ENCODE measurements at regions not wholly inside any gene's neighbourhood (a gene's known extent, or its start where the extent isn't known, plus 50 kb on each side); places are given as distances from the start of the nearest gene placed in this dataset.
"Not testable (repeated sequence)": the region's sequence is repeated elsewhere in the genome, so short reads cannot be mapped to it uniquely, and the experiment has no call there.

DNA sequence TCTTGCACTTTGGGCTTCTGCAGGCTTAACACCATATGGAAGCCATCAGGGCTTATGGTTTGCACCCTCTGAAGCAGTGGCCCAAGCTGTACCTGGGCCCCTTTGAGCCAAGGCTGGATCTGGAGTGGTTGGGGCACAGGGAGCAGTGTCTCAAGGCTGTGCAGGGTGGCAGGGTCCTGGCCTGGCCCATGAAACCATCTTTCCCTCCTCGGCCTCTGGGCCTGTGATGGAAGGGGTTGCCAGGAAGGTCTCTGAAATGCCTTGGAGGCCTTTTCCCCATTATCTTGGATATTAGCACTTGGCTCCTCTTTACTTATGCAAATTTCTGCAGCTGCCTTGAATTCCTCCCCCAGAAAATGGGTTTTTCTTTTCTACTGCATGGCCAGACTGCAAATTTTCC lies 134.7 kb upstream of the USP9X start:
- no peak for DNase-seq (ENCODE audit: low read depth)

DNA sequence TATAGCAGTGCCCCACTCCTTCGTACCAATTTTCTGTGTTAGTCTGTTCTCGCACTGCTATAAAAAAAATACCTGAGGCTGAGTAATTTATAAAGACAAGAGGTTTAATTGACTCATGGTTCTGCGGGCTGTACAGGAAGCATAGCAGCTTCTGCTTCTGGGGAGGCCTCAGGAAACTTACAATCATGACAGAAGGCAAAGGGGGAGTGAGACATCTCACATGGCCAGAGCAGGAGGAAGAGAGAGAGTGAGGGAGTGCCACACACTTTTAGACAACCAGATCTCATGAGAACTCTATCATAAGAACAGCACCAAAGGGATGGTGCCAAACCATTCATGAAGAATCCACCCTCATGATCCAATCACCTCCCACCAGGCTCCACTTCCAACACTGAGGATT lies 133.8 kb upstream of the USP9X start:
- not testable (repeated sequence) for DNase-seq (ENCODE audit: low read depth)

DNA sequence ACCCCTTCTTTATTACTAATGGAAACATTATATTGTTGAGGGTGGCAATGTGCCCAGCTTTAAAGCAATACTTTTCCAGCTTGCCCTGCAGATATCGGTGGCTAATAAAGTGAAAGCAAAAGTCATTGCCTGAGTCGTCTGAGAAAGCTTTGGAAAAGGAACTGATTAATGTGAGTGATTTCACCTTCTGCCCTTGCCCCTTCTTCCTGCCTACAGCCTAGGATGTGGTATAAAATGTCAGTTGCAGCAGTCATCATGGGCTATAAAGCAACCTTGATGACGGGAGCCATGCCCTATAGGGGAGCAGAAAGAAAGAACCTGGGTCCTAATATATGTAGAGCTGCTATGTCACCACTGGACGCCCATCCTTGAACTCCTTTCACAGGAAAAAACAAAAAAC lies 132.4 kb upstream of the USP9X start:
- DNase-seq (ENCODE audit: low read depth) = no peak

DNA sequence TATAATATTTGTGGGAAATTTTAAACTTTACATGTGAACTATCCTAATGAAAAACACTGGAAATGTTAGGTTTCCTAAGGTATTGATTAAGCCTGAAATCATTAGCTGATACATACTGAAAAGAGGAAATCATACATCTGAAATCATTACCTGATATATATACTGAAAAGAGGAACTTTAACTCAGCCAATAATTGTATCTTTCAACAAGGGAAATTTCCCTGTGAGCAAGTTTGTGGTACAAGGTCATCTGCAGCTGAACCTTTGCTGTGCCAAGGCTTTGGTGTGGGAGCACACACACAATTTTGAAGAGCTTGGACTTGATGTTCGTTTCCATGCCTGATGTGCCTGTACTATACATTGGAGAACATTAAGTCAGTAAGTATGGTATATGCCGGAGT lies 131.9 kb upstream of the USP9X start:
- DNase-seq (ENCODE audit: low read depth) = no peak

DNA sequence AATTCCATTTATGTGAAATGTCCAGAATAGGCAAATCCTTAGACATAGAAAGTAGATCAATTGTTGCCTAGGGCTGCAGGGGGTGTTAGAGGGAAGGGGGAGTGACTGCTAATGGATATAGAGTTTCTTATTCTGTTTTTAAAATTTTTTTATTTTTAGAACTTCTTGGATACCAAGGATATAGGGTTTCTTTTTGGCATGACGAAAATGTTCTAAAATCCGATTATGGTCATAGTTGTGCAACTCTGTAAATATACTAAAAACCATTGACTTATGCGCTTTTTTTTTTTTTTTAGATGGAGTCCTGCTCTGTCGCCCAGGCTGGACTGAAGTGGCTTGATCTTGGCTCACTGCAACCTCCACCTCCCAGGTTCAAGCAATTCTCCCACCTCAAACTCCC lies 125.2 kb upstream of the USP9X start:
- DNase-seq (ENCODE audit: low read depth) = no peak

DNA sequence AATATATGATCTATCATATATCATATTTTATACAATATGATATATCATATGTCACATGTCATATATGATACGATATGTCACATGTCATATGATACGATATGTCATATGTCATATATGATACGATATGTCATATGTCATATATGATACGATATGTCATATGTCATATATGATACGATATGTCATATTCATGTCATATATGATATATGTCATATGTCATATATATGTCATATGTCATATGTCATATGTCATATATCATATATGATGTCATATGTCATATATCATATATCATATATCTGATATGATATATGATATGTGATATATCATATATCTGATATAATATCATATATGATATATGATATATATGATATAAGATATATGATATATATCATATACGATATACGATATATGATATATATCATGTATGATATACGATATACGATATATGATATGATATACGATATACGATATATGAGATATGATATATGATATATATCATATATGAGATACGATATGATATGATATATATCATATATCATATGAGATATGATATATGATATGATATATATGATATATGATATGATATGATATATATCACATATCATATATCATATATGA lies 122.3 kb upstream of the USP9X start:
- DNase-seq (ENCODE audit: low read depth) = no peak

DNA sequence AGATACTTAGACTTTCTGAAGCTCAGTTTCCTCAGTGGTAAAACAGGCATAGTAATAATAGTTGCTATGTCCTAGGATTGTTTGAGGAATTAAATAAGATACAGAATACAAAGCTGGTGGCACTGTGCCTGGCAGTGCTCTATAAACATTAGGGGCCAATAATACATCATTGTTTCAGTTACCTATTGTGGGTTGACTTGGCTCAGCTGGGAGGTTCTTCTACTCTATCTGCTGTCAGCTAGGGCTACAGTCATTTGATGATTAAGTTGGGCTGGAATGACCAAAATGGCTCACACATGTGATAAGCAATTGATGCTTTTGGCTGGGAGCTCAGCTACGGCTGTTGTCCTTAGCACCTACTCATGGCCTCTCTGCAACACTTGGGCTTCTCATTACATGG lies 121.2 kb upstream of the USP9X start:
- no peak for DNase-seq (ENCODE audit: low read depth)

DNA sequence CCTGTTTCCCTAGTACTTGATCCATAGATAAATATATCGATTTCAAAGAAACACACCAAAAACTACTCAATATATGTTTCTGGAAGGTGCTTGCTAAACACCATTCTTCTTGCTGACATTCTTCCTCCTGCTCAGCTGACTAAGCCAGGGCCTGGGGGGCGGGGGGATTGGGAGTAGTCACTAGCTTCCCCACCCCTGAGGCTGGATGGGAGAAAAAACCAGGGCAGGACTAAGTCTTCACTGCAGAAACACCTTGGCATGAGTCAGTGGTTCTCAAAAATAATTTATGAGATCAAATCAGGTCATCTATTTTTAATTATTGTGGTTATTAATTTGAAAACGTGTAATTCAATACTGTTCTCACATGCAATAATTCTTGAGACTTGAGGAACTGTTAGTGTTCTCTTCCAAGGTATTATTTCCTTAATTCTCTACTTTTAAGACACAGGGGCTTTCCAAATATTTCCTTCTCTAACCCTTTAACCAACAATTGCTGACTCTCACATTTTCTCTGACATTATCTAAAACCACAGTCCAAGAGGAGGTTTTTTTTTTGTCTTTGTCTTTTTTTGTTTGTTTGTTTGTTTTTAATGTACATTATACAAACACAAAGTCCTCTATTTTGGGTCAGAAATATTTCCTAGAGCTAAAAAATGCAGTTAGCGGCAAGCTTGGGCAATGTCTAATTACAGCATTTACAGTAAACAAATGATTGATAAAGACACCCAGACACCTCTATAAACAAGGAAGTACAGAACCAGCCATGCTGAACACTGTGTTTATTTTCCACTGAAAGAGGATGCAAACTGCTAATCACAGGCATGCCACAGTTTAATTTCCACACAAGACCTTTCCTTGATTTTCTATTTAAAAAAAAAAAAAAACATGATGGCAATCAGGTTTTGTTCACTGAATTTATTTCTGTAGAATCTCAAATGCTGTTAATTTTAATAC lies 120.3 kb upstream of the USP9X start:
- DNase-seq (ENCODE audit: low read depth) = no peak

DNA sequence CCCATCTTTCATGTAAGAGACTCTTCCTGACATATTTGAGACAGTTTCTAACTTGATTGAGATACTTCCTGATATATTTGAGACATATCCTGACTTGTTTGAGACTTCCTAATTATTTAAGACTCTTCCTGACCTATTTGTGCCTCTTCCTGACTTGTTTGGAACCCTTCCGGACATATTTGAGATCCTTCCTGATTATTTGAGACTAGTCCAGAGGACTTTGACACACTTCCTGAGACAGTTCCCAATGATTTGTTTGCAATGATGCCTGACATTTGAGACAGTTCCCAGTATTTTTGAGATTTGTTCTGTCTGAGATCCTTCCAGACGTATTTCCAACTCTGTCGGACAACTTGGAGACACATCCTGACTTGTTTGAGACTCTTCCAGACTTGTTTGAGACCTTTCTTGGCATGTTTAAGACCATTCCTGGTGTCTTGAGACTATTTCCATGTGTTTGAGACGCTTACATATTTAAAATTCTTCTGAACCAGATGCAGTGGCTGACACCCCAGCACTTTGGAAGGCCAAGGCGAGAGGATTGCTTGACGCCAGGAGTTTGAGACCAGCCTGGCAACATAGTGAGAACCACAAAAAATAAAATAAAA lies 118.9 kb upstream of the USP9X start:
- DNase-seq (ENCODE audit: low read depth) = no peak

DNA sequence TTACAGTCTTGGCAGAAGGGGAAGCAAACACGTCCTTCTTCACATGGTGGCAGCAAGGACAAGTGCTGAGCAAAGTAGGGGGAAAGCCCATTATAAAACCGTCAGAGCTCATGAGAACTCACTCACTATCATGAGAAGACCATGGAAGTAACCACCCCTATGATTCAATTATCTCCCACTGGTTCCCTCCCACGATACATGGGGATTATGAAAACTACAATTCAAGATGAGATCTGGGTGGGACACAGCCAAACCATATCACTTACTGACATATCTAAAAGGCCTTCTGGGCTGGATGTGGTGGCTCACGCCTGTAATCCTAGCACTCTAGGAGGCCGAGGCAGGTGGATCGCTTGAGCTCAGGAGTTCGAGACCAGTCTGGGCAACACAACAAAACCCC lies 117.1 kb upstream of the USP9X start:
- DNase-seq (ENCODE audit: low read depth) = no peak

DNA sequence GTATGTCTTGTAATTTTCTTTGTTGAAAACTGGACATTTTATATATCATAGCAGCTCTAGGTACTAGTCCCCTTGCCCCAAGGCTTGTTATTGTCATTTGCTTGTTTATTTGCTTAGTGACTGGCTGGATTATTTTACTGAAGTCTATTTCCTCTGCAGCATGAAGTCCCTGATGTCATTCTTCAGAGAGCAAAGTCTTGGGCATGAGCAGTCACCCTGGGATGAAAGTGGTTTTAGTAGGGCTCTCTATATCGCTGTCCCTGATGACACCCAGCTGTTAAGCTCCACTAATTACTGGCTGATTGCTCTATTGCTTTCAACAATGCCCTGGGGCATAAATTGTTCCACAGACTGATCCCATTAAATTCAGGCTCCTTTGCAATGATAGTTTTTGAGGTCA lies 113.5 kb upstream of the USP9X start:
- DNase-seq (ENCODE audit: low read depth) = no peak

DNA sequence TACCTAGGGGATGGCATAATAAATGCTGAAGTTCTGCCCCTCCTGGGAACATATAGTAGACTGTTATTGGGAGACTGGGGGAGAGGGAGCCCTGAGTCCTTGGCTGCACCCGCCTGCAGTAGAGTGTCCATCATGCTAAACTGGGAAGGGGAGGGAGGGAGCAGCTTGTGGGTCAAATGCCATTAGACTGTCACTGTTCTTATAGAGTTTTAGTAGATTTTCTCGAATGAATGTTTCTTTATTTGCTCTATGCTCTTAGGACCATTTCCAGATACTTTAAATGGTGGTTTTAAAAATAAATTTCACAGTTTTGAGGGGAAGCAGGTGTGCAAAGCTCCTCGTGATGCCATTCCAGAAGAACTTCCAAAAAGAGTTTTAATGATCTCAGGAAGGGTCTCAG lies 111.6 kb upstream of the USP9X start:
- no peak for DNase-seq (ENCODE audit: low read depth)

DNA sequence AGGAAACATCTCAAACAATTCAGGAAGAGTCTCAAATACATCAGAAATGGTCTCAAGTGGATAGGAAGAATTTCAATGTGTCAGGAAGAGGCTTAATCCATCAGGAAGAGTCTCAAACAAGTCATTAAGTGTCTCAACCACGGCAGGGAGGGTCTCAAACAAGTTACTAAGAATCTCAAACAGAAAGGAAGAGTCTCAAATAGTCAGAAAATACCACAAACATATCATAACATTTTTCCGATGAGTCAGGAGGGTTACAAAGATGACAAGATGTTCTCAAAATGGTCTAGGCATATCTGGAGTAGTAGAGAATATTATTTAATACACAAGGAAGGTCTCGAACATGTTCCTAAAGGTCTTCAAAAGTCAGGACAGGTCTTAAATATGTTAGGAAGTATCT lies 109.3 kb upstream of the USP9X start:
- DNase-seq (ENCODE audit: low read depth) = no peak

DNA sequence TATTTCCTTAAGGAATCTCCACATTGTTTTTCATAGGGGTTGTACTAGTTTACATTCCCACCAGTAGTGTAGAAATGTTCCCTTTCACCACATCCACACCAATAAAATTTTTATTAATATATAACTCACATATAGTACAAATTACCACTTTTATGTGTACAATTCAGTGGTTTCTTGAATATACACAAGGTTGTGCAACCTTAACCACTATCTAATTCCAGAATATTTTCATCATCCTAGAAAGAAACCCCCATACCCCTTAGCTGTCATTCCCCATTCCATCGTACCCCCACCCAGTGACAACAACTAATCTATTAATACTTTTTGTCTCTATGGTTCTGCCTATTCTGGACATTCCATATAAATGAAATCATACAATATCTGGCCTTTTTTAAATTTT lies 108.3 kb upstream of the USP9X start:
- DNase-seq (ENCODE audit: low read depth) = no peak

DNA sequence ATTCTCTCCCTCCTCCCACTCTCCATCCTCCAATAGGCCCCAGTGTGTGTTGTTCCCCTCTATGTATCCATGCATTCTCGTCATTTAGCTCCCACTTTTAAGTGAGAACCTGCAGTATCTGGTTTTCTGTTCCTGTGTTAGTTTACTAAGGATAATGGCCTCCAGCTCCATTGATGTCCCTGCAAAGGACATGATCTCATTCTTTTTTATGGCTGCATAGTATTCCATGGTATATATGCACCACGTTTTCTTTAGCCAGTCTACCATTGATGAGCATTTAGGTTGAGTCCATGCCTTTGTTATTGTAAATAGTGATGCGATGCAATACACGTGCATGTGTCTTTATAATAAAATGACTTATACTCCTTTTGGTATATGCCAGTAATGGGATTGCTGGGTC lies 100.3 kb upstream of the USP9X start:
- no peak for DNase-seq (ENCODE audit: low read depth)

DNA sequence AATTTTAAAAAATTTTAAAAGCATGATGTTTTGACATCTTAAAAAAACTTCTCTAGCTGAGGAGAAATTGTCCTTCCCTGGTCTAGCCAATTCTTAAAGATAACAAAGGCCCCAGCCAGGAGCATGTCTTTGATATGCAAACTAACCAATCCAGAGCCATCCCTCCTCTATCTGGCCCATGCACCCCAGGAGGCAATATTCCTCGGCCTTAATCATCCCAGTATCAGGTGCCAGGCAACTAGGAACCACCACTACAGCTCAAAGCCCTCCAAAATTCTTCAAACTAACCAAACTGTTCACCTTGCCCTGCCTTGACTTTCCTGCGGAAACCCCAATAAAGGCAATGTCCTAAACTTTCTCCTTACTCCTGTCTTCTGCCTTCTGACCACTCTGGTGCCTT lies 97.8 kb upstream of the USP9X start:
- no peak for DNase-seq (ENCODE audit: low read depth)

DNA sequence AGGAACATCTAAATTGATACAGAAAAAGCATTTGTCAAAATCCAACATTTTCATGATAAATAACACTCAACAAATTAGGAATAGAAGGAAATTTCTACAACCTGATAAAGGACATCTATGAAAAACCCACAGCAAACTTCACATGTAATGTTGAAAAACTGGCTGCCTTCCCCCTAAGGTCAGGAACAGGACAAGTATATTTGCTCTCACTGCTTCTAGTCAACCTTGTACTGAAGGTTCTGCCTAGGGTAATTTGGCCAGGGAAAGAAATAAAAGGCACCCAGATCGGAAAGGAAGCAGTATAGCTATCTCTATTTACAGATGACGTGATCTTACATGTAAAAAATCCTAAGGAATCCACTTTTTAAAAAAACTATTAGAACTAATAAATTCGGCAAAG lies 97.1 kb upstream of the USP9X start:
- no peak for DNase-seq (ENCODE audit: low read depth)

DNA sequence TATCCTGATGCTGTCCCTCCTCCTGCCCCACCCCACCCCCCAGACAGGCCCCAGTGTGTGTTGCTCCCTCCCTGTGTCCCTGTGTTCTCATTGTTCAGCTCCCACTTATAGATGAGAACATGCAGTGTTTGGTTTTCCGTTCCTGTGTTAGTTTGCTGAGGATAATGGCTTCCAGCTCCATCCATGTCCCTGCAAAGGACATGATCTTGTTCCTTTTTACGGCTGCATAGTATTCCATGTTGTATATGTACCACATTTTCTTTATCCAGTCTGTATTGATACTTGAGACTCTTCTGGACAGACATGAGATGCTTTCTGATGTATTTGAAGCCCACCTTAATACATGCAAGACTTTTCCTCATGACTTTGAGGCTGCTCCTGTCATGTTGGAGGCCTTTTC lies 91.8 kb upstream of the USP9X start:
- DNase-seq (ENCODE audit: low read depth) = not testable (repeated sequence)

DNA sequence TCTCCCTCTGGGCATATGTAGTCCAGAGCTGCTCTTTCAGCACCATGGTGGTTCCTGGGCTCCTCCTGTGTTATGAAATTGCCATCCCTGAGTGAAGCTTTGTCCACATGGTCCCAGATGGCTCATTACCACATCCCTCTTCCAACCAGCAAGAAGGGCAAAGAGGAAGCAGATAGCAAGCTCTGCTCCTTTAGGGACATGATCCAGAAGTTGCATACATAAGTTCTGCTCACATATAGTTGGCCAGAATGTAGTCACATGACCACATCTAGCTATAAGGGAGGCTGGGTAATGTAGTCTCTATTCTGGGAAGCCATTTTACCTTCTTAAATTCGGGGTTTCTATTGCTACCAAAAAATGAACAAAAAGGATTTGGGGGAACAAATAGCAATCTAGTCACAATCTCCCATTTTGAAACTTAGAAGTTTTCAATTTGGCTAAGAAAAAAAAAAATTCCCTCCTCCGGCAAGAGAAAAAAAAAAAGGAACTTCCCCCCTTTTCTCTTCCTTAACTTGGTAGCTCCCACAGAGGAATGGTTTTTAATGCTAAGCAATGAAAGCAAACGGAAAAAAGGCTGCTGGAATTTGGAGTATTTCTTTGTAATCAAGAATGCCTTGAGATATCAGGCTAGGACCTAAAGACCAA lies 88.2 kb upstream of the USP9X start:
- no peak for DNase-seq (ENCODE audit: low read depth)

DNA sequence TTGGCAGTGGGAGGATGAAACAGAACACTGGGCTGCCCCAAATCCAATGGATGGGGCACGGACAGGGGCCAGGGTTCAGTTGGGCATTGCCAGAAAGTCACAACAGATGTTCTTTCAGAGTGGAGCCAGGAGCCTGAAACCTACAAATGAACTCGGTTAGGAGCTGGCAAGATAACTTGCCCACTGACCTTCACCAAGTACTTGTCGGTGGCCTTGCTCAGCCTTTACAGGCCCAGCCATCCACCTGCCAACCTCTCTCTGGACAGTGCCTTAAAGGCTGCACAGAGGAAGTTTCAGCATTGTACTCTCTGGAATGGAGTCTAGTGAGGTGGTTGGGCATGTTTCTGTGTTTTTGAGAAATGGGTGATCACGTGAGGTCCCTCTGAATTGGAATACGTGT lies 87.1 kb upstream of the USP9X start:
- DNase-seq (ENCODE audit: low read depth) = no peak

DNA sequence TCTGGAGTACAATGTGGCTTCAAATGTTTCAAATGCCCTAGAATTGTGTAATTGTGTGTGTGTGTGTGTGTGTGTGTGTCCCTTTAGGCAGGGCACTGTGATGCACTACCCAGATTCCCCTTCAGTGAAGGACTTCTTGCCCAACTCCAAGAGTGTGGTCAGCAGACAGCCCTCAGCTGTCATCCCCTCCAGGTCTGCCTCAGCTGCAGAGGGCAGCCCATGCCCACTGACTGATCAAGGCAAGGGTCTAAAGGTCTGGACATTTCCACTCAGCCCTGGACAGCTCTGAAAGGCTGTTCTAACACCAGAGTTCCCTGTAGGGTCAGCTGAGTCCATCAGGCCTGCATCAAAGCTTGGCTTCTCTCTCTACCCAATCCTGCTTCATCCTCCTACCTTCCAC lies 83.9 kb upstream of the USP9X start:
- DNase-seq (ENCODE audit: low read depth) = no peak

DNA sequence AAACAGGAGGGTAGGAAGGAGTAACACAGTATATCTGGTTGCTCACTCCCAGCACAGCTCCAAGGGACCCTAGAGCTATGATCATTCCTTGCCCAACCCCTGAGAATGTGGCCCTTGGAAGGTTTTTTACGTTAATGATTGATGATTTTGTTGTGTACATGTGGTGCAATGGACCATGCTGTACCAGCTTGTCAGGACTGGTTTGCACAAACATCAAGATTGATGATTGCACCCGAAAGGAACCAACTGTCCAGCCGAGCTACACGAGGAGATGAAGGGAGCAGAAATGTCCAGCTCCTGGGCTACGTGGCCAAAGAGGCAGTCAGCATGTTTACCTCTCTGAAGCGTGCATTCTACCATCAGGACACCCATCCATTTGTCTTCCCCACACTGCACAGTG lies 83.2 kb upstream of the USP9X start:
- DNase-seq (ENCODE audit: low read depth) = no peak

Data from activated T-cell treated with anti-CD3 and anti-CD28 coated beads for 48 hours (primary cell).